LNCaP clone FGC (cell line): ENCODE measurements at regions not wholly inside any gene's neighbourhood (a gene's known extent, or its start where the extent isn't known, plus 50 kb on each side); places are given as distances from the start of the nearest gene placed in this dataset.
"Not testable (repeated sequence)": the region's sequence is repeated elsewhere in the genome, so short reads cannot be mapped to it uniquely, and the experiment has no call there.

ENCODE experiments used
- DNase-seq: peaks from one replicate; pipeline ENCODE4 v3.0.0-alpha.2; 2011; ENCODE audit warnings: low read depth
- H3K4me3 ChIP-seq: 2 replicates; pipeline ENCODE4 v1.5.1; 2011; ENCODE audit warnings: mild to moderate bottlenecking, low read depth, low read length, control low read depth
- CTCF ChIP-seq: IDR thresholded peaks from 2 replicates; pipeline ENCODE4 v1.5.1; 2012; ENCODE audit warnings: mild to moderate bottlenecking; ENCODE audit not compliant: control insufficient read depth, insufficient read depth; ENCODE audit errors: extremely low read depth

DNA sequence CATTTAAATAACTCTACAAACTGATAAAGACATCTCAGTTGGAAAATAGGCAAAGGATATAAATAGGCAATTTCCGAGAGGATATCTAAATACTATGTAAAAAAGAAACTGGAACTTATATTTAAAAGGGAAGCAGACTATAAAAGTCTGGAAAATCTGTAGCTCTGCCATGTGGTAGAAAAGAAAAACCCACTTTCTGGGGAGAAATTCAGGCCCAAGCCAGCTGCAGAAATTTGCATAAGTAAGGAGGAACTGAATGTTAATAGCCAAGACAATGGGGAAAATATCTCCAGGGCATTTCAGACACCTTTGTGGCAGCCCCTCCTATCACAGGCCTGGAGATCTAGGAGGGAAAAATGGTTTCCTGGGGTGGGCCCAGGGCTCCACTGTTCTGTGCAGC lies 97.8 kb upstream of the ZBED5 start:
- DNase-seq, result no peak

DNA sequence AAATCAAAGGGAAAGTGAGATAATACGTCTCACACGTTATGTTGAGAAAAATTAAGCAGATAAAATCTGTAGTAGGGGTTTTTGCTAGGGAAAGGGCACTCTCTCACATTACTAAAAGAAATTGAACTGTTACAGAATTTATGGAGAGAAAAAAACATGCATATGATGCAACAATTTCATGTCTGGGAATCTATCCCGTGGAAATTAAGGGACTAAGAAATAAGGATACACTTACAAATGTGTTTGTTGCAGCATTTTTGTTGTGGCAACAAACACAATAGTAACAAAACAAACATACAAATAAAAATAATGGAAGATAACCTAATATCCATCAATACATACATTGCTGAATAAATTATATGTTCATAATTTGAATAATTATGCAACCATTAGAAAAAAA lies 96.3 kb upstream of the ZBED5 start:
- no peak for TF ChIP-seq CTCF
- no peak overlapping the region for H3K4me3 ChIP-seq
- DNase-seq, result no peak

More for the DNA sequence above, 97.8 kb upstream of the ZBED5 start:
- TF ChIP-seq CTCF, result no peak
- no peak overlapping the region for H3K4me3 ChIP-seq

- TF ChIP-seq CTCF, result no peak
- no peak for DNase-seq
- H3K4me3 ChIP-seq, result no peak overlapping the region
Observed at GRCh38 chr11:10952872-10953271, 95.0 kb upstream of the ZBED5 start.

DNA sequence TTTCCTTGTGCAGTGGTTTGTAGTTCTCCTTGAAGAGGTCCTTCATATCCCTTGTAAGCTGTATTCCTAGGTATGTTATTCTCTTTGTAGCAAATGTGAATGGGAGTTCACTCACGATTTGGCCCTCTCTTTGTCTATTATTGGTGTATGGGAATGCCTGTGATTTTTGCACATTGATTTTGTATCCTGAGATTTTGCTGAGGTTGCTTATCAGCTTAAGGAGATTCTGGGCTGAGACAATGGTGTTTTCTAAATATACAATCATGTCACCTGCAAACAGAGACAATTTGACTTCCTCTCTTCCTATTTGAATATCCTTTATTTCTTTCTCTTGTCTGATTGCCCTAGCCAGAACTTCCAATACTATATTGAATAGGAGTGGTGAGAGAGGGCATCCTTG lies 90.1 kb upstream of the ZBED5 start:
- H3K4me3 ChIP-seq, DNase-seq: not testable (repeated sequence)

DNA sequence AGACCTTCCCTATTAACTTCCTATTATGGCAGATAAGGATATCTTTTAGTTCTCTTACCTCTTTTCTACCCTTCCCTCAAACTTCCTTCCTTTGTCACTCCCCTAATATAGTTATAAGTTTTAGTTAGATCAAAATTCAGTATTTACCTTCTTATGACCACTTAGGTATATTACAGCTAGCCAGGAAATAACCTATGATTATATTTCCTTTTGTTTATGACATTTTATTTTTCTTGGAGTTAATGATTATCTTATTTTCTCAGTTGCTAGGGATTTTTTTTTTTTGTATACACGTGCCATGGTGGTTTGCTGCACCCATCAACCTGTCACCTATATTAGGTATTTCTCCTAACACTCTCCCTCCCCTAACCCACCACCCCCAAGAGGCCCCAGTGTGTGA lies 88.2 kb upstream of the ZBED5 start:
- no peak for DNase-seq
- TF ChIP-seq CTCF, result no peak

DNA sequence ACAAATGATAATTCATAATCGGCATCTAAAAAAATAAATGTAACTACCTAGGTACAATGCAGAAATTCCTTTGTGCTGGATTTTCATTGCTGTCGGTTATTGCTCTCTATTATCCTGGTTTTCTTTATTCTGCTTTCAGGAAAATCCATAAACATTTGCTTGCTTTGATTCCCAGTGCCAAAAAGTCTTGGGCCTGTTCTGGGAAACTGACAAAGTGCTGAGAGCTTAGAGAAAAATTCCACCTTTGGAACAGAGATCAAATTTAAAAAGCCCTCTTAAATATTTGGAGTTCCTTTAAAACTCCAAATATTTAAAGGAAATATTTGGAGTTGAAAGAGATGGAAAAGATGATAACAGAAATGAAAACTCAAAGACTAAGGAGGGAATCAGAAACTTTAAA lies 87.3 kb upstream of the ZBED5 start:
- no peak overlapping the region for H3K4me3 ChIP-seq
- no peak for DNase-seq
- no peak for TF ChIP-seq CTCF

More for the DNA sequence above, 88.2 kb upstream of the ZBED5 start:
- no peak overlapping the region for H3K4me3 ChIP-seq

DNA sequence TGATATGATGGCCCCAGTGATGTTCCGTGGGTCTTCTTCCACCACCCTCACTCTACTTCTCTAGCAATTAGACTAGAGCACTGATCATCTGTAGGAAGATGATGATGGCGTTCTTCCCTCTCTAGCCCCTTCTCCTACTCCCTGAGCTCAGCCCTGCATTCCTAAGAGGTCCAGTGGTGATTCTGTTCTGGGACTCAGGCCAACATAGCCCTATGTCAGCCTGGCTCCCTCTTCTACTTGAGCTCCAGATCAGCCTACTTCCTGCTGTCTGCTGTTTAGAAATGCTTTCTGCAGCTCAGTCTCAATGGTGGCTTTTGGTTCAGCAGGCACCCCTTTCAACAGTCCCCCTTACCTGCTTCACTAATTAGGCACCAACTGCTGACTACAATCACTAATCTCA lies 86.1 kb upstream of the ZBED5 start:
- DNase-seq, result no peak
- no peak for TF ChIP-seq CTCF
- no peak overlapping the region for H3K4me3 ChIP-seq

- DNase-seq, result no peak
- no peak overlapping the region for H3K4me3 ChIP-seq
- no peak for TF ChIP-seq CTCF
Observed at GRCh38 chr11:10942620-10943019, 84.8 kb upstream of the ZBED5 start.
